HEK293T (cell line): ENCODE measurements at regions not wholly inside any gene's neighbourhood (a gene's known extent, or its start where the extent isn't known, plus 50 kb on each side); places are given as distances from the start of the nearest gene placed in this dataset.

Source experiments
- ARNT ChIP-seq: fragments of 450-650 bp; IDR thresholded peaks from 2 replicates; pipeline ENCODE4 v1.6.1; 2017; ENCODE audit warnings: mild to moderate bottlenecking
- BHLHE40 ChIP-seq: fragments of 450-650 bp; IDR thresholded peaks from 2 replicates; pipeline ENCODE4 v1.6.1; 2016; ENCODE audit warnings: mild to moderate bottlenecking, moderate library complexity, borderline replicate concordance
- FOXA1 ChIP-seq: fragments of 450-650 bp; IDR thresholded peaks from 2 replicates; pipeline ENCODE4 v1.6.1; 2016; ENCODE audit warnings: mild to moderate bottlenecking
- FOXM1 ChIP-seq: fragments of 450-650 bp; IDR thresholded peaks from 2 replicates; pipeline ENCODE4 v1.6.1; 2017; ENCODE audit warnings: mild to moderate bottlenecking, borderline replicate concordance
- LEF1 ChIP-seq: fragments of 450-650 bp; IDR thresholded peaks from 2 replicates; pipeline ENCODE4 v1.6.1; 2017; ENCODE audit warnings: mild to moderate bottlenecking, borderline replicate concordance
- PKNOX1 ChIP-seq: fragments of 450-650 bp; IDR thresholded peaks from 2 replicates; pipeline ENCODE4 v1.6.1; 2016
- SP1 ChIP-seq: fragments of 450-650 bp; IDR thresholded peaks from 2 replicates; pipeline ENCODE4 v1.6.1; 2017
- SUZ12 ChIP-seq: fragments of 450-650 bp; IDR thresholded peaks from 2 replicates; pipeline ENCODE4 v1.6.1; 2016; ENCODE audit warnings: mild to moderate bottlenecking

- TF ChIP-seq BHLHE40: no peak
- no peak for TF ChIP-seq SUZ12
- no peak for TF ChIP-seq LEF1
- no peak for TF ChIP-seq ARNT
- TF ChIP-seq FOXM1: no peak
- TF ChIP-seq FOXA1: no peak
- TF ChIP-seq SP1: no peak
- TF ChIP-seq PKNOX1: no peak
These were observed 308.0 kb downstream of the OLFM4 start for GRCh38 chr13:53336441-53337160.
